ENCODE measurements at regions not wholly inside any gene's neighbourhood (a gene's known extent, or its start where the extent isn't known, plus 50 kb on each side); places are given as distances from the start of the nearest gene placed in this dataset.

- TF ChIP-seq CTCF (conservative IDR thresholded peaks at IDR 0.05; ENCODE audit: low read length), result no peak
- no peak overlapping the region for H3K4me3 ChIP-seq (ENCODE audit: low read length)
- DNase-seq (ENCODE audit: low read depth), result no peak
Measured at GRCh38 chr16:86121374-86122010, 222.5 kb downstream of the IRF8 start.

DNA sequence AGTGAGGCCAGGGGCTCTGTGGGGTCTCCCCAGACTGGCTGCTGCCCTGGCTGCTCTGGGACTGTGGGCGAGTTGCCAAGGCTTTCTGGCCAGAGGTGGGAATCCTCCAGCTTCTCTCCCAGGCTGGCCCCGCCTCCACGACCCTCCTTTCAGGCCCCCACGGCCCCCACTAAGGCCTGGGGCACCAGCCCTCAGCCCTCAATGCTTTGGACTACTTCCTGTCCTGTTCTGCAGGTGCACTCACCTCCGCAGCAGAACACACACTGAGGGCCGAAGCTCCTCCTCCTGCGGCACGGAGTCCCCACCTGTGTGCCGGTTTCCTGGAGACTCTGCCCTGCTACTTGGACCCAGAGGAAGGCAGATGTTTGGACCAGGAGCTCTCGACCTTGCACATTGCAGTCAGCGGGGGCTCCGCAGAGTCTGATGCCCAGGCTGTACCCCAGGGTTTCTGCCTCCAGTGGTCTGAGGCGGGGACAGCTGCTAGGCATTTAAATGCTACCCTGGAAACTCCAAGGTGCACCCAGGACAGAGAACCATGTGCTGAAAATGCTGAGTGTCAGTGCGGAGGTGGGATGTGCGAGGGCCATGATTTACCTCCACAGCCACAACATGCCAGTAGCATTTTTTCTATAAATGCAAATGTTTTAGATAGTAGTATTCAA is 223.8 kb downstream of the IRF8 start:
- H3K4me3 ChIP-seq (ENCODE audit: low read length), result no peak overlapping the region
- no peak for TF ChIP-seq CTCF (conservative IDR thresholded peaks at IDR 0.05; ENCODE audit: low read length)
- DNase-seq (ENCODE audit: low read depth), result no peak

GRCh38 chr16:86124321-86124720 is 225.4 kb downstream of the IRF8 start:
- no peak overlapping the region for H3K4me3 ChIP-seq (ENCODE audit: low read length)
- no peak for TF ChIP-seq CTCF (conservative IDR thresholded peaks at IDR 0.05; ENCODE audit: low read length)

DNA sequence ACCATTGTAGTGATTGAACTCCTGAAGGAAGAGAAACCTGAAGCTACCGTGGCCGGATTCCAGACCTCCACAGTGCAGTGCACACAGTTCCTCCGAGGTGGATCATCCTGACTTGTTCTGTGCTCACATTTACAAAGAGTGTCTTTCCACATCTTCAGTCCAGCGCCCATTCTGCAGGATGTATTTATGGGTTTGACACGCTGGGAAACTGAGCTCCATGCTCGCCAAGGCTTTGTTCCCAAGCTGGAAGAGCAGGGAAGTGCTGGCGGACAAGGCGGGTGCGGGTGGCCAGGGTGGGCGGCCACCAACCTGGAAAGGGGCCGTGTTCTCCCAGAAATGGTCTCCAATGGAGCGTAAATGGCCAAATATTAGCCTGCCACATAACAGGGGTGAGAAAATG is 227.9 kb downstream of the IRF8 start:
- TF ChIP-seq CTCF (conservative IDR thresholded peaks at IDR 0.05; ENCODE audit: low read length), result no peak
- no peak overlapping the region for H3K4me3 ChIP-seq (ENCODE audit: low read length)
- no peak for DNase-seq (ENCODE audit: low read depth)

More at GRCh38 chr16:86124321-86124720, 225.4 kb downstream of the IRF8 start:
- DNase-seq (ENCODE audit: low read depth), result no peak

DNA sequence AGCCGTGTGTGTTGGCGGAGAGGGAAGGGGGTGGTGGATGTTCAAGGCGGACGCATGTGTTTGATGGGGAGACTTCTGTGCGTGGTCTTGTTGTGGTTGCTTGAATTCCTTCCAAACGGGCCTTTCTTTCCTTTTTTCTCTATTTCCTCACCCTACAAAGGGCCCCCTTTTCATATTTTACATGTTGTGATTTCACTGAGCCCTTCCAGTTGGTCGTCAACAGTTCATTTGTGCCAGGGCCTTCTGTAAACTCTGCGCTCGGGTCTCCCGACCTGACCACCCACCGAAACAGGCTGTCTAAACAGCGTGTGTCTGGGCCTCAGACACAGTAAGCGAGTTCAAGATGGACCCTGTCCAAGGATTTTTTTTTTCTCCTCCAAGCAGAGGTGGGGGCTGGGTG is 228.4 kb downstream of the IRF8 start:
- TF ChIP-seq CTCF (conservative IDR thresholded peaks at IDR 0.05; ENCODE audit: low read length), result no peak
- no peak for DNase-seq (ENCODE audit: low read depth)
- H3K4me3 ChIP-seq (ENCODE audit: low read length), result no peak overlapping the region

- H3K4me3 ChIP-seq (ENCODE audit: low read length), result no peak overlapping the region
- no peak for DNase-seq (ENCODE audit: low read depth)
- no peak for TF ChIP-seq CTCF (conservative IDR thresholded peaks at IDR 0.05; ENCODE audit: low read length)
Measured at GRCh38 chr16:86128246-86128645, 229.3 kb downstream of the IRF8 start.

- H3K4me3 ChIP-seq (ENCODE audit: low read length), result no peak overlapping the region
- no peak for TF ChIP-seq CTCF (conservative IDR thresholded peaks at IDR 0.05; ENCODE audit: low read length)
- DNase-seq (ENCODE audit: low read depth), result no peak
Measured at GRCh38 chr16:86129541-86129940, 230.6 kb downstream of the IRF8 start.
